ENCODE measurements at regions not wholly inside any gene's neighbourhood (a gene's known extent, or its start where the extent isn't known, plus 50 kb on each side); places are given as distances from the start of the nearest gene placed in this dataset.
A peak's percentile ranks its signal among the peaks of the same experiment; 100 is the strongest.

GRCh38 chr18:3354506-3354905, 92.6 kb downstream of the MYL12B start:
- CTCF ChIA-PET = no interaction called here
- H3K27ac ChIP-seq = no peak overlapping the region
- TF ChIP-seq CTCF (conservative IDR thresholded peaks at IDR 0.05; ENCODE audit: low read depth) = no peak
- POLR2A ChIA-PET (ENCODE audit: low non-redundant PET) = no interaction called here
- DNase-seq (ENCODE audit: low spot score) = no peak

GRCh38 chr18:3356614-3357013, 93.4 kb upstream of the TGIF1 start:
- POLR2A ChIA-PET (ENCODE audit: low non-redundant PET) = no interaction called here

GRCh38 chr18:3357516-3357915, 92.5 kb upstream of the TGIF1 start:
- ChIA-PET CTCF (no interaction called here), POLR2A (ENCODE audit: low non-redundant PET) (no interaction called here)
- no peak for DNase-seq (ENCODE audit: low spot score)
- no peak for TF ChIP-seq CTCF (conservative IDR thresholded peaks at IDR 0.05; ENCODE audit: low read depth)
- H3K27ac ChIP-seq = no peak overlapping the region

More at GRCh38 chr18:3356614-3357013, 93.4 kb upstream of the TGIF1 start:
- TF ChIP-seq CTCF (conservative IDR thresholded peaks at IDR 0.05; ENCODE audit: low read depth) = no peak
- CTCF ChIA-PET = no interaction called here
- no peak for DNase-seq (ENCODE audit: low spot score)
- no peak overlapping the region for H3K27ac ChIP-seq

GRCh38 chr18:3358310-3358709, 91.7 kb upstream of the TGIF1 start:
- POLR2A ChIA-PET (ENCODE audit: low non-redundant PET) = no interaction called here
- CTCF ChIA-PET = interaction anchor here (0.5 to 0.6 kb wide), 2 partner anchors 30 to 587 kb away, joined by 3 to 4 read pairs; no protein-coding TSS in a partner anchor
- DNase-seq (ENCODE audit: low spot score) = no peak

GRCh38 chr18:3360211-3360610, 89.8 kb upstream of the TGIF1 start:
- POLR2A ChIA-PET (ENCODE audit: low non-redundant PET) = no interaction called here

More at GRCh38 chr18:3358310-3358709, 91.7 kb upstream of the TGIF1 start:
- no peak for TF ChIP-seq CTCF (conservative IDR thresholded peaks at IDR 0.05; ENCODE audit: low read depth)
- H3K27ac ChIP-seq = no peak overlapping the region

GRCh38 chr18:3367491-3368091, 82.4 kb upstream of the TGIF1 start:
- H3K27ac ChIP-seq = no peak overlapping the region
- POLR2A ChIA-PET (ENCODE audit: low non-redundant PET) = no interaction called here
- DNase-seq (ENCODE audit: low spot score) = peak; percentile 20
- no peak; the same call in 1 of the 2 replicates for TF ChIP-seq CTCF (conservative IDR thresholded peaks at IDR 0.05; ENCODE audit: low read depth)
- CTCF ChIA-PET = no interaction called here

More at GRCh38 chr18:3360211-3360610, 89.8 kb upstream of the TGIF1 start:
- CTCF ChIA-PET = interaction anchor here (0.5 kb wide), 1 partner anchor 348 kb away, joined by 4 read pairs; no protein-coding TSS in a partner anchor
- TF ChIP-seq CTCF (conservative IDR thresholded peaks at IDR 0.05; ENCODE audit: low read depth) = no peak
- H3K27ac ChIP-seq = no peak overlapping the region; the same call in 1 of the 2 replicates
- no peak for DNase-seq (ENCODE audit: low spot score)
